ENCODE measurements at regions not wholly inside any gene's neighbourhood (a gene's known extent, or its start where the extent isn't known, plus 50 kb on each side); places are given as distances from the start of the nearest gene placed in this dataset.

DNA sequence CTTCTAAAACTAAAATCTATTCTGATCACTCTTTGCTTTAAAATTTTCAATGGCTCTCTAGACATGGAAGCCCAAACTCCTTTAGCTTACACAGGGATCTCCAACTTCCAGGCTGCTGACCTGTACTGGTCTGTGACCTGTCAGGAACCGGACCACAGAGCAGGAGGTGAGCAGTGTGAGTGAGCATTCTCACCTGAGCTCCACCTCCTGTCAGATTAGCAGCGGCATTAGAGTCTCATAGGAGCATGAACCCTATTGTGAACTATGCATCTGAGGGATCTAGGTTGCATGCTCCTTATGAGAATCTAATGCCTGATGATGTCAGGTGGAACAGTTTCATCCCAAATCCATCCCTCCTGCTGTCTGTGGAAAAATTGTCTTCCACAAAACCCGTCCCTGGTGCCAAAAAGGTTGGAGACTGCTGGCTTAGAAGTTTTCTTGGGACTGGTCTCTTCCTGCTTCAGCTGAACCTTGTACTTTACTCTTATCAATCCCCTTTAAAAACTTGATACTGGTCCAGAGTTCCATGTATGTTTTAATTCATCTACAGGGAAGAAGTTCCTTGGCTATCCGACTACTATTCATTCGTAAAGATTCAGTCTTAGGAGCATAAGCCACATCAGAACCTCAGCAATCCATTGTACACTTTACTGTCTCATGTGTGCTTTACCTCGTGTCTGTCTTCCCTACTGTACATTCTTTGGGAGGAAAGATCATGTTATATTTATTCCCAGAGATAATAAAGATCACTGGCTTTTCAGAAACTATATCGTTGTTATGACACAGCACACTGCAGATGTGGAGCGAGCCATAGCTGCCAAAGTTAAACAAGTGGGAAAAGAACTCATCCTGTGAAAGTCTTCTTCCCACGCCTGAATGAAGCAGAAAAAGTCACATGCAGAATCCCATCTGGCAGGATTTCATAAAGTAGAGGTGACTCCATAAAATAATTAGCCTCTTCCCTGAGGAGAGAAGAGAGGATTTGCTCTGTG lies 183.8 kb downstream of the LRATD1 start:
- no peak overlapping the region for H3K4me2 ChIP-seq
- H3K9me3 ChIP-seq = peaks cover 10% of the 10 kb centered on the region
- H3K9ac ChIP-seq = no peak overlapping the region
- H3K27me3 ChIP-seq = no peaks in the 10 kb centered on the region
- TF ChIP-seq Cebpa-rat (IDR thresholded peaks at IDR 0.05) = no peak
- no peaks in the 10 kb centered on the region for H3K36me3 ChIP-seq
- H3K4me1 ChIP-seq = no peaks in the 10 kb centered on the region
- H3K4me3 ChIP-seq = no peak overlapping the region
- H3K27ac ChIP-seq = no peak overlapping the region
- H4K20me1 ChIP-seq = no peaks in the 10 kb centered on the region

DNA sequence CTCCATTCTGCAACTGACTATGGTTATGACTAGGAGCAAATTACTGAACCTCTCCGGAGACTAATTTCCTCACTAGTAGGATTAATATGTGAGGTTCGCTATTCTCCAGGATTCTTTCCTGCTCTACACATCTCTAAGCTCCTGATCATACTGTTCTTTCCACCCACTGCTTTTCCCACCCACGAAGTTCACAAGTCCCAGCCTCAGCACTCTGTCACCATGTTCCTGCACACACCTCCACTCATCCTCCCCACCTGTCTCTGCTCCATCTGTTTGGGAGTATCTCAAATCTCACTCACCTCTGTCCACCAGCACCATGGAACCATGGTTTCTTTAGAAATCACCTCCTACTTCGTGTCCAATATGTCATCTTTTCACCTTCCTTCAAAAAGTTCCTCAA lies 185.3 kb downstream of the LRATD1 start:
- Histone ChIP-seq H3K4me2 (no peak overlapping the region), H3K4me1 (no peaks in the 10 kb centered on the region), H3K4me3 (no peak overlapping the region), H4K20me1 (no peaks in the 10 kb centered on the region), H3K27ac (no peak overlapping the region), H3K9ac (no peak overlapping the region), H3K36me3 (no peaks in the 10 kb centered on the region), H3K27me3 (no peaks in the 10 kb centered on the region), H3K9me3 (peaks cover 10% of the 10 kb centered on the region)
- TF ChIP-seq Cebpa-rat (IDR thresholded peaks at IDR 0.05) = no peak

DNA sequence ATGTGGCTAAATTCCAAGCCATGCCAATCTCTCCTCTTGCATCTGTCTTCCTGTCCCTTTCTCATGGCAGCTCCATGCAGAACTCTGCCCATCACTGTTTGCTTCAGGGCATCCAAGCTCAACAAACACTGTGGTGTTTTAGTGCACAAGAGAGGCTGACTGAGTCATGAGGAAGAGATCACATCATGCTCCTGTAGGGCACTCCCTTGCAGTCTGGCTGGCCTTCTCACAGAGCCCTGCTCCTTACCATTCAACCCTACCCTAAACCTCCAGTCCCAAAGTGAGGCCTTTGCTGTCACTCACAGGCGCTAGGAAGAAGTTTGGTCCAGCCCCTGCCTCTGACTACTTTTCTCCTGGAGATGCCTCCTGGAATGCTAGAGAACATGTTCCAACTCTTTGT lies 194.0 kb downstream of the LRATD1 start:
- Histone ChIP-seq H4K20me1 (no peaks in the 10 kb centered on the region), H3K36me3 (no peaks in the 10 kb centered on the region), H3K27me3 (no peaks in the 10 kb centered on the region), H3K27ac (no peak overlapping the region), H3K9me3 (no peaks in the 10 kb centered on the region), H3K9ac (no peak overlapping the region), H3K4me2 (no peak overlapping the region), H3K4me1 (peaks cover 7% of the 10 kb centered on the region), H3K4me3 (no peak overlapping the region)
- no peak for TF ChIP-seq Cebpa-rat (IDR thresholded peaks at IDR 0.05)

DNA sequence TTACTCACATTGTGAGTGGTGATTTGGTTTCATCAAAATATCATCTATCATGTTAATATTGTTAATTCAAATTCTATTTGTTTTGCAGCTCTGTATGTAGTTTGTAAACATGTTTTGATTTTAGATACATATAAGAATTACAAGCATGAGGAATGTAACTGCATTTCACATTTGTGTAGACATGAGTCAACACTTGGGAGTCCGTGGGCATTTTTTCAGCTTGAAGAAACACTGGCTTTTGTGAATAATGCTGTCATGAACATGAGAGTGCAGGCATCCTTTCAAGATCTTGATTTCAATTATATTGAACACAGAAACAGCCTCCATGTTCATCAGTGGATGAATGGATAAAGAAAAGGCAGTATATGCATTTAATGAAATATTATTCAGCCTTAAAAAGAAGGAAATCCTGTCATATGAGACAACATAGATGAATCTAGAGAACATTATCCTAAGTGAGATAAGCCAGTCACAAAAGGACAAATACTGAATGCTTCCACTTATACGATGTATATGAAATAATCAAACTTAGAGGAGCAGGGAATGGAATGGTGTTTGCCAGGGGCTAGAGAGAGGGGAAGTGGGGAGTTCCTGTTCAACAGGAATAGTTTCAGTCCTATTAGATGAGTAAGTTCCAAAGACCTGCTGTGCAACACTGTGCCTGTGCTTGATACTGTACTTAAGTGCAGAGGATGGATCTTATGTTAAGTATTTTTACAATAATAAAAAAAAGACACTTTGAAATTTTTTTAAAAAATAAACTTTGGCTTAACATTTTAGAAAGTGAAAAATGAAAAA lies 194.9 kb downstream of the LRATD1 start:
- Histone ChIP-seq H3K27ac (no peak overlapping the region), H3K9ac (no peak overlapping the region), H3K9me3 (no peaks in the 10 kb centered on the region), H3K4me2 (no peak overlapping the region), H3K4me1 (peaks cover 7% of the 10 kb centered on the region), H3K36me3 (no peaks in the 10 kb centered on the region), H4K20me1 (no peaks in the 10 kb centered on the region), H3K4me3 (no peak overlapping the region), H3K27me3 (no peaks in the 10 kb centered on the region)
- TF ChIP-seq Cebpa-rat (IDR thresholded peaks at IDR 0.05) = no peak

DNA sequence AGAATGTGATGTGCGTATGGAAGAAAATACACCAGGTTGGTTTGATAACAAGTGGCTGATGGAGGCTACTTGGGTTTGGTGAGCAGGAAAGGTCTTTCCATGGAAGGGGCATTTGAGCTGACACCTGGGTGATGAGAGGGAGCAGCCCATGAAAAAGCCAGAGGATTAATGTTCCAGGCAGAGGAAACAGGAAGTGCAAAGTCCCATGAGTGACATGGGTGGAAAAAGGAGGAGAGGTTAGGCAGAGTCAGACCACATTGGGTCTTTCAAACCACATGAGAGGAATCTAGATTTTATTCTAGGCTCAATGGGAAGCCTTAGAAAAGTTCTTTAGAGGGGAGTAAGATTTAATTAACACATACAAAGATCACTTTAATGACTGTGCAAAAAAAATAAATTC lies 195.7 kb downstream of the LRATD1 start:
- Histone ChIP-seq H3K9me3 (no peaks in the 10 kb centered on the region), H3K36me3 (no peaks in the 10 kb centered on the region), H3K27me3 (no peaks in the 10 kb centered on the region), H4K20me1 (no peaks in the 10 kb centered on the region), H3K4me2 (no peak overlapping the region), H3K4me1 (peaks cover 7% of the 10 kb centered on the region), H3K4me3 (no peak overlapping the region), H3K9ac (no peak overlapping the region), H3K27ac (no peak overlapping the region)
- no peak for TF ChIP-seq Cebpa-rat (IDR thresholded peaks at IDR 0.05)

DNA sequence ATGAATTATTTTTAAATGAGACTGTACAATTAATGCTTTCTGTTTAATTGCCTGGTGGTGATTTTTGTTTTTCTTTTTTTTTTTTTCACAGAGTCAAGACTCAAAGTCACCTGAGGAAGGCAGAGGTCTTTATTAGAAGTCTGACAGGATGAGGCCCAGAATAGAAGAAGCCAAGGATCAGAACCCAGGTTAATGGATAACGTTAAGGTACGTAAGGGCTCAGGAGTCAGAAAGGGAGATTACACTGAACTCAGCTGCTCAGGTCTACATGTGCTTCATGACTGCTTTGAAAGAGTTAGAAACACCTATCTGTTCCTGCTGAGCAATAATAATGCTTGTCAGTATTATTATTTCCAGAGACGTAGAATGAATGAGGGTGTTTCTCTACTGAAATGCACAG lies 196.5 kb downstream of the LRATD1 start:
- H3K27ac ChIP-seq = no peak overlapping the region
- no peak overlapping the region for H3K4me3 ChIP-seq
- no peak overlapping the region for H3K9ac ChIP-seq
- TF ChIP-seq Cebpa-rat (IDR thresholded peaks at IDR 0.05) = no peak
- H3K9me3 ChIP-seq = no peaks in the 10 kb centered on the region
- no peaks in the 10 kb centered on the region for H3K36me3 ChIP-seq
- peaks cover 7% of the 10 kb centered on the region for H3K4me1 ChIP-seq
- no peak overlapping the region for H3K4me2 ChIP-seq
- H3K27me3 ChIP-seq = no peaks in the 10 kb centered on the region
- H4K20me1 ChIP-seq = no peaks in the 10 kb centered on the region

DNA sequence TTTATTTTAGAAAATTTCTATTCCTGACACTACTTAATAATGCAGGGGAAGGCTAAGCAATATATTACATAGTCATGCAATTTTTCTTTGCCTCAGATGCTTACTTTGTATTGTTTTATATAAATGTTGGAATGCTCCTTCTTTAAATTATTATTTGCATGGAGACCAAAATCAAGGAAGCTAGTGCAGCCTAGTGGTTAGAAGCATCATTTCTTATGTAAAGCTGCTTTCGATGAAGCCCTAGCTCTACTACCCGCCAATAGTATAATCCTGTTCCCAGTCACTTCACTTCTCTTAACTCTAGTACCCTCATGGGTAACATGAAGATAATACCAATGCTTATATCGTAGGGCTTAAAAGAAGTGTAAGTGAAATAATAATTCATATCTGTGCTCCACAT lies 198.9 kb downstream of the LRATD1 start:
- Histone ChIP-seq H3K27me3 (no peaks in the 10 kb centered on the region), H3K9ac (no peak overlapping the region), H4K20me1 (no peaks in the 10 kb centered on the region), H3K4me1 (peaks cover 7% of the 10 kb centered on the region), H3K4me3 (no peak overlapping the region), H3K27ac (no peak overlapping the region), H3K4me2 (no peak overlapping the region), H3K9me3 (peaks cover 4% of the 10 kb centered on the region; the same call in 1 of the 2 replicates), H3K36me3 (no peaks in the 10 kb centered on the region)
- no peak for TF ChIP-seq Cebpa-rat (IDR thresholded peaks at IDR 0.05)

DNA sequence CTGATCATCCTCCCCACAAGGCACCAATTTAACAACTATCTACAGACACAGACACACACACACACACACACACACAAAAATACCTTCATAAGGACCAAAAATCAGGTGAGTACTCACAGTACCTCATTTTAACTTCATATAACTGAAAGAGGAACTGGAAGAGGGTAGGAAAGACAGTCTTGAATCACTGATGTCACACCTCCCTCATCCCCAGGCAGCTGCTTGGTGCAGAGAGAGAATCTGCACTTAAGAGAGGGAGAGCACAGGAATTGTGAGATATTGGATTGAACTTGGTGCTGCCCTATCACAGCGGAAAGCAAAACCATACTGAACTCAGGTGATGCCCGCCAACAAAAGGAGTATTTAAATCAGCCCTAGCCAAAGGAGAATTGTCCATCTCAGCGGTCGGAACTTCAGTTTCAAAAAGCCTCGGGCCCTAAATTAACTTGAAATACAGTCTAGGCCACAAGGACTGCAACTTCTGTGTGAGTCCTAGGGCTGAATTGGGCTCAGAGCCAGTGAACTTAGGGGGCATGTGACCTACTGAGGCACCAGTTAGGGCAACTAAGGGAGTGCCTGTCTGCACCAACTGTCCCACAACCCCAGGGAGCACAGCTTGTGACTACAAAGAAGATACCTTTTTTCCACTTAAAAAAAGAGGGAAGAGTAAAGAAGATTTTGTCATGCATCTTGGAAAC lies 211.1 kb downstream of the LRATD1 start:
- Histone ChIP-seq H3K4me3 (no peak overlapping the region), H3K4me1 (no peaks in the 10 kb centered on the region)
- TF ChIP-seq Cebpa-rat (IDR thresholded peaks at IDR 0.05) = no peak

DNA sequence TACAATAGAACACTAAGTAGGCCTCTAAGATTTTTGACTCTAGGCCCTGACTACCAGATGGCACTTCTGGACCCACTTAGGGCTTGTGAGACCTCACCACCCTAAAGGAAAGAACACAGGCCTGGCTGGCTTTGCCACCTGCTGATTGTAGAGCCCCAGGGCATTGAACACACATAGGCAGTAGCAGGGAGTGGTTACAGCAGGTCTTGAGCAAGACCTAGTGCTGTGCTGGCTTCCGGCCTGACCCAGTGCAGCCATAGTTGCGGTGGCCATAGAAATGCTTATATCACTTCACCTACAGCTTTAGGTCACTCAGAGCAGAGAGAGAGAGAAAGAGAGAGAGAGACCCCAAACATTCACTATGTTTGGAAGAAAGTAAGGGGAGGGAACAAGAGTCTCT lies 223.2 kb downstream of the LRATD1 start:
- Histone ChIP-seq H3K4me2 (no peak overlapping the region), H3K4me1 (no peaks in the 10 kb centered on the region), H4K20me1 (no peaks in the 10 kb centered on the region), H3K27me3 (no peaks in the 10 kb centered on the region), H3K9me3 (no peaks in the 10 kb centered on the region), H3K27ac (no peak overlapping the region), H3K4me3 (no peak overlapping the region), H3K36me3 (no peaks in the 10 kb centered on the region), H3K9ac (no peak overlapping the region)
- no peak for TF ChIP-seq Cebpa-rat (IDR thresholded peaks at IDR 0.05)

More for the DNA sequence above, 211.1 kb downstream of the LRATD1 start:
- H4K20me1 ChIP-seq = no peaks in the 10 kb centered on the region
- H3K27me3 ChIP-seq = no peaks in the 10 kb centered on the region
- H3K27ac ChIP-seq = no peak overlapping the region
- no peak overlapping the region for H3K9ac ChIP-seq
- no peaks in the 10 kb centered on the region for H3K36me3 ChIP-seq
- no peaks in the 10 kb centered on the region for H3K9me3 ChIP-seq
- H3K4me2 ChIP-seq = no peak overlapping the region

All from BLaER1 (cell line).